NT2/D1 (cell line): ENCODE measurements at regions not wholly inside any gene's neighbourhood (a gene's known extent, or its start where the extent isn't known, plus 50 kb on each side); places are given as distances from the start of the nearest gene placed in this dataset.
A peak's percentile ranks its signal among the peaks of the same experiment; 100 is the strongest.
"Not testable (repeated sequence)": the region's sequence is repeated elsewhere in the genome, so short reads cannot be mapped to it uniquely, and the experiment has no call there.

Experiments
- DNase-seq: peaks from one replicate; pipeline ENCODE4 v3.0.0-alpha.2; 2011; ENCODE audit warnings: low read depth, low spot score
- H3K27me3 ChIP-seq: 2 replicates; pipeline ENCODE4 v1.6.0; 2011; ENCODE audit warnings: mild to moderate bottlenecking; ENCODE audit not compliant: insufficient read length, insufficient read depth
- H3K36me3 ChIP-seq: 2 replicates; pipeline ENCODE4 v1.6.1; 2011; ENCODE audit warnings: mild to moderate bottlenecking, low read length, mixed read lengths; ENCODE audit not compliant: insufficient read depth, insufficient read length
- H3K4me1 ChIP-seq: 2 replicates; pipeline ENCODE4 v1.5.1; 2011; ENCODE audit not compliant: insufficient read depth, insufficient read length
- H3K4me3 ChIP-seq: 2 replicates; pipeline ENCODE4 v1.5.1; 2011; ENCODE audit warnings: low read depth; ENCODE audit not compliant: insufficient read length
- H3K9ac ChIP-seq: 2 replicates; pipeline ENCODE4 v1.6.0; 2011; ENCODE audit warnings: low read depth; ENCODE audit not compliant: insufficient read length
- H3K9me3 ChIP-seq: 2 replicates; pipeline ENCODE4 v1.5.1; 2011; ENCODE audit warnings: mild to moderate bottlenecking, low read length; ENCODE audit not compliant: insufficient read depth
- SUZ12 ChIP-seq: IDR thresholded peaks from 2 replicates; pipeline ENCODE4 v1.6.1; 2011; ENCODE audit not compliant: insufficient read length, insufficient read depth; ENCODE audit errors: extremely low read depth
- YY1 ChIP-seq: IDR thresholded peaks from 2 replicates; pipeline ENCODE4 v1.6.1; 2011; ENCODE audit not compliant: insufficient read length, insufficient read depth
- ZNF274 ChIP-seq: IDR thresholded peaks from 2 replicates; pipeline ENCODE4 v1.6.1; 2011; ENCODE audit warnings: mild to moderate bottlenecking, low read depth, low read length

- H3K9ac ChIP-seq = no peak overlapping the region
These were observed 207.1 kb downstream of the TBC1D2B start for GRCh38 chr15:77870195-77871065.

DNA sequence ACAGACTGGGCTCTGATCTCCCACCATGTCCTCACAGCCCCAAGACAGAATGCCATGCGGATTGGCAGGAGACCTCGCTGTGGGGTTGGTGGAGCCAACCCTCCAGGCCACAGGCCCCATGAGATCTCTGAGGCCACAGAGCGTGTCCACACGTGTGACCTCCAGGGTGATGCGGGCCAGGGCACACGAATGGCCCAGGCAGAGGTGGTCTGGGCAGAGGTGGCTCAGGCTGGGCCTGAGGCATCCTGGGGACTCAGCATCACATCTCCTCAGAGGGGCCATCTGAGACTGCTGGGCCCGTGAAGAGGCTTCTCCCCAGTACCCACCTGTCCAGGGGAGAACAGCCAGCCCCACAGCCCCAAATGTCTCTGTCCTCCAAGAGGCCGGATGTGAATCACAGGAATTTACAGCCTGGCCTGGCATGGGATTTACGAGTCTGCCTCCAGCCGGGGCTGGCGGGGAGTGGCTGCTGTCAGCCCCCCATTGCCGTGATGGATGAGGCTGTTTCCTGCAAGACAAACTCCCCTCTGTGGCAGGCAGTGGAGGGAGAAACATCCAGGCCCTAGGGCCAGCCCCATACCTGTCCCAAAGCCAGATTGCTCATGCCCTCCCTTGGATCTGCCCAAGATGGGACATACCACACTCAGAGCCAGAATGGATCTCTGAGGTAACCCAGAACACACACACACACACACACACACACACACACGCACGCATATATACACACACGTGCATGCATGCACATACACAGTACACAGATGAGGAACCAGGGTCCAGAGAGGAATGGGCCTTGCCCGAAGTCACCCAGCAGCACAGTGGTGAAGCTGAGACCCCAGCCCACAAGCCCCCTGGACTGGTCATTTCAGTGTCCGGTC lies 208.3 kb downstream of the TBC1D2B start:
- DNase-seq = no peak
- H3K9ac ChIP-seq = no peak overlapping the region
- H3K27me3 ChIP-seq = peaks cover 3% of the 10 kb centered on the region
- H3K4me1 ChIP-seq = peaks cover 18% of the 10 kb centered on the region
- H3K9me3 ChIP-seq = no peaks in the 10 kb centered on the region
- TF ChIP-seq SUZ12 (no peak), YY1 (no peak), ZNF274 (no peak)
- H3K4me3 ChIP-seq = no peak overlapping the region
- no peaks in the 10 kb centered on the region for H3K36me3 ChIP-seq

More at GRCh38 chr15:77870195-77871065, 207.1 kb downstream of the TBC1D2B start:
- peaks cover 3% of the 10 kb centered on the region for H3K27me3 ChIP-seq
- no peaks in the 10 kb centered on the region for H3K9me3 ChIP-seq
- no peaks in the 10 kb centered on the region for H3K36me3 ChIP-seq
- TF ChIP-seq SUZ12 (no peak), YY1 (no peak), ZNF274 (no peak)
- DNase-seq = peak; percentile 58
- H3K4me3 ChIP-seq = no peak overlapping the region
- peaks cover 8% of the 10 kb centered on the region for H3K4me1 ChIP-seq

DNA sequence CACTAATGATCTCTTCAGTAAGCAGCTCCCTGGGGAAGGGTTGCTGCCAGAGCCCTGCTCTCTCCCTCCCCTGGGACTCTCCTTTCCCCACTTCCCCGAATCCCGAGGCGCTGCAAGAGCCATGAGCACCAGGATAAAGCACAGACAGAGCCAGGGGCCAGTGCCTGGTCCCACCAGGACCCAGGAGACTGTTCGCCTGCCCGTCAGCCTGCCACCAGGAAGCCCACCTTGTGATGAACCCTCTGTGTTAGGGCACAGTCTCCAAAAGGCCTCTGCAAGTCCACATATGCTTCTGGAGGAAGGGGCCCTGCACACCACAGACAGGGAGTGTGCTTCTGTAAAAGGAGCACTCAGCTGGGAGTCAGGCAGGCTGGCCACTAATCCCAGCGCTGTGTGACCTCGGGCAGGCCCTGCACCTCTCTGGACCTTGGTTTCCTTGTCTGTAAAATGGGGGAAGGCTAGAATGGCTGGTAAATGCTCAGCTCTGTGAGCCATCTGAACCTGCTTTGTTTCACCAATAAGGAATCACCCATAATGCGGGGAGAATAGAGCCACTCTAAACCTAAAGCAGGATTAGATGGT lies 209.4 kb downstream of the TBC1D2B start:
- peaks cover 26% of the 10 kb centered on the region for H3K4me1 ChIP-seq
- H3K4me3 ChIP-seq, DNase-seq, H3K36me3 ChIP-seq, H3K9ac ChIP-seq, H3K9me3 ChIP-seq, H3K27me3 ChIP-seq: not testable (repeated sequence)

GRCh38 chr15:77867266-77868047 lies 210.1 kb downstream of the TBC1D2B start:
- Histone ChIP-seq H3K27me3 (peaks cover 3% of the 10 kb centered on the region), H3K4me1 (peaks cover 33% of the 10 kb centered on the region), H3K9me3 (no peaks in the 10 kb centered on the region), H3K4me3 (no peak overlapping the region), H3K9ac (peak overlapping the region; percentile 1), H3K36me3 (no peaks in the 10 kb centered on the region)
- DNase-seq = no peak
- TF ChIP-seq ZNF274 = no peak
- no peak for TF ChIP-seq YY1

GRCh38 chr15:77866596-77867125 lies 210.8 kb downstream of the TBC1D2B start:
- Histone ChIP-seq H3K27me3 (peaks cover 3% of the 10 kb centered on the region), H3K36me3 (no peaks in the 10 kb centered on the region), H3K9me3 (no peaks in the 10 kb centered on the region), H3K9ac (no peak overlapping the region), H3K4me3 (no peak overlapping the region), H3K4me1 (peaks cover 33% of the 10 kb centered on the region)
- no peak for TF ChIP-seq YY1
- TF ChIP-seq SUZ12 = no peak
- TF ChIP-seq ZNF274 = no peak
- DNase-seq = no peak

DNA sequence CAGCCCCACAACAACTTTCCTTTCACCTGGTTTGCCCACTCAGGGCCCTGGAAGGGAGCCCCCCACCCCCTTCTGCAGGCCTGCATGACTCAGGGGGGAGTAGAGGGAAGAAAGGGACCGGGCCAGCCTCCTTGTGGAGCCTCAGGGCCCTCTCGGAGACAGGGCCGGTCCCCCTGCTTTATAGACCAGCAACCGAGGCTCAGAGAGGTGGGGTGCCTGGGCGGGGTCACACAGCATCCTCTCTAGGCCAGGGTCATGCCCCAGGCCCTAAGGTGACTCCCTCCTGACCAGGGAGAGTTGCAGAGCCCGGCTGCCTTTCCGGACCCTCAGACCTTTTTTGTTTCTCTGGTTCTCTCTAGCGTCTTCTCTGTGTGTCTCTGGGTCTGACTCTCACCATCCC lies 211.3 kb downstream of the TBC1D2B start:
- Histone ChIP-seq H3K4me1 (peaks cover 33% of the 10 kb centered on the region), H3K4me3 (no peak overlapping the region), H3K36me3 (no peaks in the 10 kb centered on the region), H3K9me3 (no peaks in the 10 kb centered on the region), H3K27me3 (peaks cover 3% of the 10 kb centered on the region), H3K9ac (no peak overlapping the region)
- no peak for DNase-seq
- TF ChIP-seq SUZ12 = no peak
- TF ChIP-seq ZNF274 = no peak
- no peak for TF ChIP-seq YY1
